OCI-LY1 (cell line): ENCODE measurements at regions not wholly inside any gene's neighbourhood (a gene's known extent, or its start where the extent isn't known, plus 50 kb on each side); places are given as distances from the start of the nearest gene placed in this dataset.

Experiments used
- H2AFZ ChIP-seq: fragments of 200-600 bp; sonication (generic), shearing (Covaris generic); 2 replicates; pipeline ENCODE4 v1.6.0; 2014; ENCODE audit warnings: antibody characterized with exemption, mild to moderate bottlenecking, low read length
- H3F3A ChIP-seq: fragments of 200-600 bp; sonication (generic), shearing (Covaris generic); 2 replicates; pipeline ENCODE4 v1.6.0; 2014; ENCODE audit warnings: mild to moderate bottlenecking, antibody characterized with exemption, low read length, moderate library complexity; ENCODE audit not compliant: insufficient read depth
- H3K27ac ChIP-seq: fragments of 200-600 bp; sonication (generic); 2 replicates; pipeline ENCODE4 v1.5.1; 2014; ENCODE audit warnings: low read length, mixed run types, mild to moderate bottlenecking, low read depth; ENCODE audit not compliant: poor library complexity, severe bottlenecking
- H3K27me3 ChIP-seq: fragments of 200-600 bp; sonication (generic); 2 replicates; pipeline ENCODE4 v1.6.0; 2014; ENCODE audit warnings: antibody characterized with exemption, mild to moderate bottlenecking, low read length, moderate library complexity; ENCODE audit not compliant: insufficient read depth
- H3K36me3 ChIP-seq: fragments of 200-600 bp; sonication (generic); 2 replicates; pipeline ENCODE4 v1.6.1; 2014; ENCODE audit warnings: mild to moderate bottlenecking, antibody characterized with exemption, low read length, moderate library complexity, mixed read lengths; ENCODE audit not compliant: insufficient read depth
- H3K4me1 ChIP-seq: fragments of 200-600 bp; sonication (generic); 2 replicates; pipeline ENCODE4 v1.5.1; 2014; ENCODE audit warnings: mild to moderate bottlenecking, low read length, moderate library complexity; ENCODE audit not compliant: insufficient read depth, severe bottlenecking
- H3K4me2 ChIP-seq: fragments of 200-600 bp; sonication (generic), shearing (Covaris generic); 2 replicates; pipeline ENCODE4 v1.6.1; 2014; ENCODE audit warnings: low read length
- H3K4me3 ChIP-seq: fragments of 200-600 bp; sonication (generic); 2 replicates; pipeline ENCODE4 v1.5.1; 2014; ENCODE audit warnings: low read length, low read depth, mild to moderate bottlenecking, mixed read lengths; ENCODE audit not compliant: poor library complexity, severe bottlenecking
- H3K79me2 ChIP-seq: fragments of 200-600 bp; shearing (Covaris generic); 2 replicates; pipeline ENCODE4 v1.6.1; 2016; ENCODE audit warnings: mixed run types, low read length, mixed read lengths; ENCODE audit not compliant: insufficient read depth
- H3K9ac ChIP-seq: fragments of 200-600 bp; sonication (generic), shearing (Covaris generic); 2 replicates; pipeline ENCODE4 v1.6.1; 2014; ENCODE audit warnings: mild to moderate bottlenecking, low read length, mixed read lengths
- H3K9me2 ChIP-seq: fragments of 200-600 bp; sonication (generic), shearing (Covaris generic); 2 replicates; pipeline ENCODE4 v1.6.1; 2014; ENCODE audit warnings: low read depth, mild to moderate bottlenecking, low read length, mixed read lengths
- H3K9me3 ChIP-seq: fragments of 200-600 bp; shearing (Covaris generic); 2 replicates; pipeline ENCODE4 v1.6.1; 2014; ENCODE audit warnings: low read length, mixed read lengths
- H4K20me1 ChIP-seq: fragments of 200-600 bp; sonication (generic), shearing (Covaris generic); 2 replicates; pipeline ENCODE4 v1.6.0; 2016; ENCODE audit warnings: mild to moderate bottlenecking, low read length; ENCODE audit not compliant: insufficient read depth
- CTCF ChIP-seq: fragments of 200-600 bp; sonication (generic), shearing (Covaris generic); IDR thresholded peaks from 2 replicates; pipeline ENCODE4 v1.5.1; 2017; ENCODE audit warnings: mild to moderate bottlenecking, antibody characterized with exemption, low read length, moderate library complexity, mixed read lengths
- EZH2 ChIP-seq: fragments of 200-600 bp; sonication (generic), shearing (Covaris generic); IDR thresholded peaks from 2 replicates; pipeline ENCODE4 v1.8.0; 2017; ENCODE audit warnings: borderline replicate concordance, mixed run types, mild to moderate bottlenecking, antibody characterized with exemption, low read length, moderate library complexity, mixed read lengths

DNA sequence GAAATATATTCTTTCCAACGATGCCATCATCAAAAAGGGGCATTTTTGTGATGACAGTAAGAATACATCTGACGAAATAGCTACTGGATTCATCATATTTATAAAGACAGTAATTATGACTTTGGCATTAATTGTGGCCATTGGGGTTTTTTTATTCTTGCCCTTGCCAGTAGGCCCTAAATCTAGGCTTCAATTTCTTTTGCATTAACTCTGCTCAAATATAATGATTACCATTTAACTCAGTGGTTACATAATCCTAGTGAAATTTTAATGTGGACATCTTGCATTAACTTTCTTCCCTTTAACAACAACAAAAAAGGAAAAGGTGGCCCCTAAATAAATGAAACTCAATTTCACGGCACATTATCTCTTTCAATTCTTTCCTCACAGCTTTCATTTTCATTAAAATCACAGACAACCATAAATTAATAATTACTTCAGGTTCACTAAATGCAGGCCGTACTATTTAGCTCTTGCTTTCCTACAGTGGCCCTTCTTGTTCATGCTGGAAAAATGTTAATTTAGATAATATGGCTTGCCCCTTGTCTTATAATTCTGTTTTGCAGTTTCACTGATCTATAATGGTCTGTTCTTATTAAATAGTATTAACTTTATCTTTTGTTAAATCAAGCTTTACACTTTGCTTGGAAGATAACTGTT is 615.6 kb downstream of the DACH1 start:
- no peaks in the 10 kb centered on the region for H3K9me2 ChIP-seq
- no peaks in the 10 kb centered on the region for H3F3A ChIP-seq
- H4K20me1 ChIP-seq = no peaks in the 10 kb centered on the region
- no peak overlapping the region for H2AFZ ChIP-seq
- no peak for TF ChIP-seq CTCF
- TF ChIP-seq EZH2 = no peak
- no peaks in the 10 kb centered on the region for H3K36me3 ChIP-seq
- H3K4me3 ChIP-seq = no peak overlapping the region
- no peaks in the 10 kb centered on the region for H3K27me3 ChIP-seq
- no peak overlapping the region for H3K27ac ChIP-seq
- no peaks in the 10 kb centered on the region for H3K79me2 ChIP-seq
- H3K4me2 ChIP-seq = no peak overlapping the region
- H3K4me1 ChIP-seq = no peaks in the 10 kb centered on the region
- H3K9ac ChIP-seq = no peak overlapping the region
- H3K9me3 ChIP-seq = no peaks in the 10 kb centered on the region

- Histone ChIP-seq H2AFZ (no peak overlapping the region), H3K9ac (no peak overlapping the region), H3K9me2 (no peaks in the 10 kb centered on the region), H3K79me2 (no peaks in the 10 kb centered on the region), H3K4me1 (no peaks in the 10 kb centered on the region), H3K27ac (no peak overlapping the region), H3F3A (no peaks in the 10 kb centered on the region), H3K4me3 (no peak overlapping the region), H3K4me2 (no peak overlapping the region), H3K36me3 (no peaks in the 10 kb centered on the region), H4K20me1 (no peaks in the 10 kb centered on the region), H3K9me3 (no peaks in the 10 kb centered on the region), H3K27me3 (no peaks in the 10 kb centered on the region)
- TF ChIP-seq EZH2 (no peak), CTCF (no peak)
Observed at GRCh38 chr13:71249011-71249410, 618.0 kb downstream of the DACH1 start.

- Histone ChIP-seq H3K27ac (no peak overlapping the region), H3K27me3 (no peaks in the 10 kb centered on the region), H3K79me2 (no peaks in the 10 kb centered on the region), H2AFZ (no peak overlapping the region), H3K4me2 (no peak overlapping the region), H3K9me3 (no peaks in the 10 kb centered on the region), H4K20me1 (no peaks in the 10 kb centered on the region), H3K36me3 (no peaks in the 10 kb centered on the region), H3K9me2 (no peaks in the 10 kb centered on the region), H3K9ac (no peak overlapping the region), H3F3A (no peaks in the 10 kb centered on the region), H3K4me3 (no peak overlapping the region), H3K4me1 (no peaks in the 10 kb centered on the region)
- no peak for TF ChIP-seq EZH2
- TF ChIP-seq CTCF = no peak
Observed at GRCh38 chr13:71244161-71244560, 622.8 kb downstream of the DACH1 start.
